ENCODE measurements at regions not wholly inside any gene's neighbourhood (a gene's known extent, or its start where the extent isn't known, plus 50 kb on each side); places are given as distances from the start of the nearest gene placed in this dataset.

GRCh38 chr18:30004965-30005364 is 1037.6 kb downstream of the DSC3 start:
- no peaks in the 10 kb centered on the region for H3K4me1 ChIP-seq
- ATAC-seq: no peak
- no peak overlapping the region for H3K27ac ChIP-seq
- DNase-seq: no peak
- no peaks in the 10 kb centered on the region for H3K27me3 ChIP-seq
- no peaks in the 10 kb centered on the region for H3K36me3 ChIP-seq
- intact Hi-C loops (cut with DNase I): no loop called here
- H3K4me3 ChIP-seq: no peak overlapping the region
- no peak for TF ChIP-seq POLR2A (IDR thresholded peaks at IDR 0.05)
- TF ChIP-seq CTCF (IDR thresholded peaks at IDR 0.05): no peak
- H3K9me3 ChIP-seq: no peaks in the 10 kb centered on the region
- WGBS (ENCODE audit: insufficient coverage, low coverage, low lambda C conversion rate, missing lambda C conversion rate): 65% methylated on average over 1 of the region's 1 CpG

GRCh38 chr18:29982218-29982617 is 1060.3 kb downstream of the DSC3 start:
- ATAC-seq: no peak
- H3K4me1 ChIP-seq: no peaks in the 10 kb centered on the region
- WGBS (ENCODE audit: insufficient coverage, low coverage, low lambda C conversion rate, missing lambda C conversion rate): 15% methylated on average over 1 of the region's 1 CpG
- intact Hi-C loops (cut with DNase I): no loop called here
- no peak overlapping the region for H3K4me3 ChIP-seq
- no peak for DNase-seq
- H3K27me3 ChIP-seq: no peaks in the 10 kb centered on the region
- H3K27ac ChIP-seq: no peak overlapping the region
- no peak for TF ChIP-seq POLR2A (IDR thresholded peaks at IDR 0.05)
- TF ChIP-seq CTCF (IDR thresholded peaks at IDR 0.05): no peak
- H3K9me3 ChIP-seq: no peaks in the 10 kb centered on the region
- H3K36me3 ChIP-seq: no peaks in the 10 kb centered on the region

GRCh38 chr18:29979881-29980280 is 1062.7 kb downstream of the DSC3 start:
- Histone ChIP-seq H3K27ac (no peak overlapping the region), H3K36me3 (no peaks in the 10 kb centered on the region), H3K4me1 (no peaks in the 10 kb centered on the region), H3K27me3 (no peaks in the 10 kb centered on the region), H3K9me3 (no peaks in the 10 kb centered on the region), H3K4me3 (no peak overlapping the region)
- intact Hi-C loops (cut with DNase I): no loop called here
- ATAC-seq (no peak), DNase-seq (no peak)
- 65% methylated on average over 1 of the region's 1 CpG for WGBS (ENCODE audit: insufficient coverage, low coverage, low lambda C conversion rate, missing lambda C conversion rate)
- TF ChIP-seq CTCF (IDR thresholded peaks at IDR 0.05) (no peak), POLR2A (IDR thresholded peaks at IDR 0.05) (no peak)

- Histone ChIP-seq H3K4me3 (no peak overlapping the region), H3K9me3 (no peaks in the 10 kb centered on the region), H3K4me1 (no peaks in the 10 kb centered on the region), H3K36me3 (no peaks in the 10 kb centered on the region), H3K27ac (no peak overlapping the region), H3K27me3 (no peaks in the 10 kb centered on the region)
- no peak for TF ChIP-seq POLR2A (IDR thresholded peaks at IDR 0.05)
- no peak for TF ChIP-seq CTCF (IDR thresholded peaks at IDR 0.05)
- ATAC-seq (no peak), DNase-seq (no peak)
- intact Hi-C loops (cut with DNase I): no loop called here
Measured at GRCh38 chr18:29969876-29970275, 1072.7 kb downstream of the DSC3 start.

- Histone ChIP-seq H3K4me1 (no peaks in the 10 kb centered on the region), H3K27ac (no peak overlapping the region), H3K4me3 (no peak overlapping the region), H3K9me3 (no peaks in the 10 kb centered on the region), H3K36me3 (no peaks in the 10 kb centered on the region), H3K27me3 (no peaks in the 10 kb centered on the region)
- no peak for TF ChIP-seq CTCF (IDR thresholded peaks at IDR 0.05)
- no peak for TF ChIP-seq POLR2A (IDR thresholded peaks at IDR 0.05)
- WGBS (ENCODE audit: insufficient coverage, low coverage, low lambda C conversion rate, missing lambda C conversion rate): 31% methylated on average over 3 of the region's 3 CpGs
- DNase-seq: no peak
- intact Hi-C loops (cut with DNase I): no loop called here
- no peak for ATAC-seq
Measured at GRCh38 chr18:29962579-29962978, 1080.0 kb downstream of the DSC3 start.
